ENCODE measurements at regions not wholly inside any gene's neighbourhood (a gene's known extent, or its start where the extent isn't known, plus 50 kb on each side); places are given as distances from the start of the nearest gene placed in this dataset.

- TF ChIP-seq POLR2A (IDR thresholded peaks at IDR 0.05) = no peak
- no peak for TF ChIP-seq CTCF (IDR thresholded peaks at IDR 0.05)
- intact Hi-C loops (cut with DNase I) = no loop called here
- 70 to 83% (median 73%) methylated on average over 1 of the region's 1 CpG for WGBS, 4 donors
- Histone ChIP-seq H3K9me3 (replicated peaks in 1 of 3) (no peaks in the 10 kb centered on the region), H3K4me1 (replicated peaks in 1 of 2) (no peaks in the 10 kb centered on the region), H3K27me3 (no peaks in the 10 kb centered on the region), H3K27ac (no peak overlapping the region), H3K36me3 (replicated peaks in 1 of 2) (no peaks in the 10 kb centered on the region), H3K4me3 (no peak overlapping the region)
- DNase-seq = no peak
These were observed 101.9 kb downstream of the RGS21 start for GRCh38 chr1:192418552-192419285.

GRCh38 chr1:192430644-192431043 is 113.9 kb downstream of the RGS21 start:
- DNase-seq = no peak
- Histone ChIP-seq H3K27ac (no peak overlapping the region), H3K9me3 (replicated peaks in 1 of 3) (no peaks in the 10 kb centered on the region), H3K4me3 (no peak overlapping the region), H3K36me3 (replicated peaks in 1 of 2) (no peaks in the 10 kb centered on the region), H3K27me3 (no peaks in the 10 kb centered on the region), H3K4me1 (replicated peaks in 1 of 2) (no peaks in the 10 kb centered on the region)
- WGBS, 4 donors = 50 to 100% (median 55%) methylated on average over 1 to 3 of the region's 3 CpGs
- TF ChIP-seq CTCF (IDR thresholded peaks at IDR 0.05) = no peak
- TF ChIP-seq POLR2A (IDR thresholded peaks at IDR 0.05) = no peak
- intact Hi-C loops (cut with DNase I) = no loop called here

DNA sequence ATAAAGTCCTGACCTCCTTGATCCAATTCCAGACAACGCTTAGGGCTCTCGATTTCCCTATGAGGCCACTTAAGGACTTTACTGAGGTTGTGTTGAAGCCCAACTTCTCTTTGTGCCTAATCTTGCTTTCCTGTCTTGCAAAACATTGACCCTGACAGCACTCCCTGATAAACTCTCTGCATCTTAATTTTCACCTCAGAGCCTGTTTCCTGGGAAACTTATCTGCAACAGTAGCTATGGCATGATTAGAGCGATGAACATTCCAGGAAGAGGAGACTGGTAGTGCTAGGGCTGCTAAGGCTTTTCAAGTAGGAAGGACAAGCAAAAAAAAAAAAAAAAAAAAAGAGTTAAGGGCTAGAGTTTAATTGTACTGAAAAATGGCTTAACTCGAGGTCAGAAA is 118.9 kb downstream of the RGS21 start:
- Histone ChIP-seq H3K9me3 (replicated peaks in 1 of 3) (no peaks in the 10 kb centered on the region), H3K27ac (no peak overlapping the region), H3K4me1 (replicated peaks in 1 of 2) (no peaks in the 10 kb centered on the region), H3K27me3 (no peaks in the 10 kb centered on the region), H3K4me3 (no peak overlapping the region), H3K36me3 (replicated peaks in 1 of 2) (no peaks in the 10 kb centered on the region)
- no peak for TF ChIP-seq CTCF (IDR thresholded peaks at IDR 0.05)
- no peak for TF ChIP-seq POLR2A (IDR thresholded peaks at IDR 0.05)
- DNase-seq = no peak
- intact Hi-C loops (cut with DNase I) = no loop called here
- WGBS, 4 donors = 78 to 80% (median 80%) methylated on average over 4 of the region's 4 CpGs

DNA sequence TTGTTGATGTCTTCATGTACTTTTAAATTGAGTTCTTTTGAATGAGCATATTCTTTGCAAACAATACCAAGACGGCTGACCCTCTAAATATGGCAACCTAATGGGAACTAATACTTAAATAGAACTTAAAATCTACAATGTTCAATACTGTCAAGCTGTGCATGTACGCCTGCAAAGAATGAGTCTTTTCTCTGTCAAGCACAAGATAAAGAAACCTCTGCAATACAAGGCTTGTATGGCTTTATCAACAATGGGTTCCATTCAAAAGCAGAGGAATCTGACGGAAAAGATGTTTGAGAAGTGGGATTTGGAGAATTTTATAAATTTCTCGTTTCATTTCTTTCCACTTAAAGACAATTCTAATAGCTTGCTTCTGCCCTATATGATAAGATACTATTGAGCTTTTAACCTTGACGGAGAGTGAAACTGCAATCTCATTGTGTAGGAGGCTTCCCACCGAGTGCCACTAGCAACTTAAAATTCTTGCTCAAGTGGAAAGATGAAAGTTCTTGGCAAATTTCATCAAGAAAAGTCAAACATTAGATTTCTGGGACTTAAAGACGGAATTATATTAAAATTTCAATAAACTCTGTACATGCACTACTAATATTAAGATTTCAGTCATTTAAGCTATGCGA is 119.8 kb downstream of the RGS21 start:
- H3K4me3 ChIP-seq = no peak overlapping the region
- H3K36me3 ChIP-seq (replicated peaks in 1 of 2) = no peaks in the 10 kb centered on the region
- no peak overlapping the region for H3K27ac ChIP-seq
- no peaks in the 10 kb centered on the region for H3K27me3 ChIP-seq
- DNase-seq = no peak
- TF ChIP-seq CTCF (IDR thresholded peaks at IDR 0.05) (no peak), POLR2A (IDR thresholded peaks at IDR 0.05) (no peak)
- no peaks in the 10 kb centered on the region for H3K4me1 ChIP-seq (replicated peaks in 1 of 2)
- H3K9me3 ChIP-seq (replicated peaks in 1 of 3) = no peaks in the 10 kb centered on the region
- intact Hi-C loops (cut with DNase I) = no loop called here
- 73 to 82% (median 77%) methylated on average over 8 of the region's 8 CpGs for WGBS, 4 donors
